Mesothelial cell of epicardium (in vitro differentiated cells): ENCODE measurements at regions not wholly inside any gene's neighbourhood (a gene's known extent, or its start where the extent isn't known, plus 50 kb on each side); places are given as distances from the start of the nearest gene placed in this dataset.

Experiments
- DNase-seq, 2 experiments: peaks; one replicate each; pipeline ENCODE4 v3.0.0; 2021; ENCODE audit warnings: low spot score in 2 of 2; ENCODE audit not compliant: unreplicated experiment in 2 of 2
- H3K27ac Mint-ChIP-seq: 2 replicates; pipeline ENCODE4 v1.8.0; 2021; ENCODE audit warnings: mixed read lengths
- H3K27me3 Mint-ChIP-seq: 2 replicates; pipeline ENCODE4 v1.8.0; 2021; ENCODE audit warnings: low read depth, mixed read lengths
- H3K36me3 Mint-ChIP-seq: 2 replicates; pipeline ENCODE4 v1.8.0; 2021; ENCODE audit warnings: mixed read lengths
- H3K4me1 Mint-ChIP-seq: 2 replicates; pipeline ENCODE4 v1.8.0; 2021; ENCODE audit warnings: mixed read lengths
- H3K4me3 Mint-ChIP-seq: 2 replicates; pipeline ENCODE4 v1.8.0; 2021; ENCODE audit warnings: mild to moderate bottlenecking, moderate library complexity, mixed read lengths
- H3K9me3 Mint-ChIP-seq: 2 replicates; pipeline ENCODE4 v1.8.0; 2021; ENCODE audit warnings: mixed read lengths
- TF ChIP-seq, protein P1 (sequence below): fragments of 200-600 bp; sonication (generic); IDR thresholded peaks from one replicate; pipeline ENCODE4 v1.5.0; 2021; ENCODE audit warnings: antibody characterized with exemption; ENCODE audit not compliant: unreplicated experiment

DNA sequence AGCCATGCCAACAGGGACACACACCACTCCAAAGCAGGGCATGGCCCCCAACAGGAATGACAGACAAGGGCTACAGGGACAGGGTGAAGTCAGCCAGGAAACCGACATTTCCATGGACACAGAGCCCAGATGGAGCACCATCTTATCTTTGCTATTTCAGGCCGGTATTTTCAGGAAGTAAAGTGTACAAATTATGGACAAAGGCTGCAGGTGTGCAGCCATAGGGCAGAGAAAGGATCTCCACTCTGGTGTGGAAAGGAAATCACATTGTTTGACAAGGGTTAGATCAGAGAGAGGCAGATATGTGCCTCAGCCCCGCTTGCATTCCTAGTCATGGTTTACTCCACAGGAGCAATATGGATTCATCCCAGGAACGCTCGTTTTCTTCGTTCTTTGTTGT lies 81.7 kb upstream of the SLC22A23 start:
- TF ChIP-seq, protein P1, sequence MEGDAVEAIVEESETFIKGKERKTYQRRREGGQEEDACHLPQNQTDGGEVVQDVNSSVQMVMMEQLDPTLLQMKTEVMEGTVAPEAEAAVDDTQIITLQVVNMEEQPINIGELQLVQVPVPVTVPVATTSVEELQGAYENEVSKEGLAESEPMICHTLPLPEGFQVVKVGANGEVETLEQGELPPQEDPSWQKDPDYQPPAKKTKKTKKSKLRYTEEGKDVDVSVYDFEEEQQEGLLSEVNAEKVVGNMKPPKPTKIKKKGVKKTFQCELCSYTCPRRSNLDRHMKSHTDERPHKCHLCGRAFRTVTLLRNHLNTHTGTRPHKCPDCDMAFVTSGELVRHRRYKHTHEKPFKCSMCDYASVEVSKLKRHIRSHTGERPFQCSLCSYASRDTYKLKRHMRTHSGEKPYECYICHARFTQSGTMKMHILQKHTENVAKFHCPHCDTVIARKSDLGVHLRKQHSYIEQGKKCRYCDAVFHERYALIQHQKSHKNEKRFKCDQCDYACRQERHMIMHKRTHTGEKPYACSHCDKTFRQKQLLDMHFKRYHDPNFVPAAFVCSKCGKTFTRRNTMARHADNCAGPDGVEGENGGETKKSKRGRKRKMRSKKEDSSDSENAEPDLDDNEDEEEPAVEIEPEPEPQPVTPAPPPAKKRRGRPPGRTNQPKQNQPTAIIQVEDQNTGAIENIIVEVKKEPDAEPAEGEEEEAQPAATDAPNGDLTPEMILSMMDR, result no peak
- Mint-ChIP-seq H3K9me3 (no peaks in the 10 kb centered on the region), H3K27me3 (peaks cover 6% of the 10 kb centered on the region), H3K4me3 (no peak overlapping the region), H3K27ac (no peak overlapping the region), H3K4me1 (peaks cover 39% of the 10 kb centered on the region), H3K36me3 (no peaks in the 10 kb centered on the region)
- DNase-seq, result no peak

- no peak overlapping the region for H3K4me3 Mint-ChIP-seq
Measured at GRCh38 chr6:3536901-3537300, 80.1 kb upstream of the SLC22A23 start.

GRCh38 chr6:3535776-3536435 lies 79.1 kb upstream of the SLC22A23 start:
- Mint-ChIP-seq H3K9me3 (peaks cover 9% of the 10 kb centered on the region), H3K27ac (no peak overlapping the region), H3K36me3 (no peaks in the 10 kb centered on the region), H3K27me3 (peaks cover 11% of the 10 kb centered on the region), H3K4me1 (peaks cover 31% of the 10 kb centered on the region), H3K4me3 (peak overlapping the region; percentile 38)
- no peak for DNase-seq
- TF ChIP-seq, protein P1, result no peak

More at GRCh38 chr6:3536901-3537300, 80.1 kb upstream of the SLC22A23 start:
- DNase-seq, result no peak
- TF ChIP-seq, protein P1, result no peak
- Mint-ChIP-seq H3K27me3 (peaks cover 11% of the 10 kb centered on the region), H3K27ac (no peak overlapping the region), H3K36me3 (no peaks in the 10 kb centered on the region), H3K9me3 (peaks cover 9% of the 10 kb centered on the region), H3K4me1 (peaks cover 39% of the 10 kb centered on the region)

GRCh38 chr6:3535033-3535775 lies 78.4 kb upstream of the SLC22A23 start:
- H3K4me1 Mint-ChIP-seq, result peaks cover 28% of the 10 kb centered on the region
- no peaks in the 10 kb centered on the region for H3K36me3 Mint-ChIP-seq
- H3K9me3 Mint-ChIP-seq, result peaks cover 9% of the 10 kb centered on the region
- TF ChIP-seq, protein P1, result no peak
- H3K27ac Mint-ChIP-seq, result no peak overlapping the region
- peak overlapping the region; percentile 38 for H3K4me3 Mint-ChIP-seq
- no peak for DNase-seq
- peaks cover 11% of the 10 kb centered on the region for H3K27me3 Mint-ChIP-seq

GRCh38 chr6:3534599-3534998 lies 77.7 kb upstream of the SLC22A23 start:
- H3K4me1 Mint-ChIP-seq, result peaks cover 28% of the 10 kb centered on the region
- peaks cover 9% of the 10 kb centered on the region for H3K9me3 Mint-ChIP-seq
- H3K27me3 Mint-ChIP-seq, result peaks cover 11% of the 10 kb centered on the region
- H3K36me3 Mint-ChIP-seq, result no peaks in the 10 kb centered on the region
- TF ChIP-seq, protein P1, result no peak
- no peak for DNase-seq
- no peak overlapping the region for H3K4me3 Mint-ChIP-seq
- no peak overlapping the region for H3K27ac Mint-ChIP-seq
